CD4-positive, alpha-beta T cell treated with Interleukin-1 beta for 1 hour (primary cell): ENCODE measurements at regions not wholly inside any gene's neighbourhood (a gene's known extent, or its start where the extent isn't known, plus 50 kb on each side); places are given as distances from the start of the nearest gene placed in this dataset.
A peak's percentile ranks its signal among the peaks of the same experiment; 100 is the strongest.

ENCODE experiments used
- DNase-seq, 2 donors: peaks; one replicate each; pipeline ENCODE4 v3.0.0-alpha.2; 2020 to 2022

DNA sequence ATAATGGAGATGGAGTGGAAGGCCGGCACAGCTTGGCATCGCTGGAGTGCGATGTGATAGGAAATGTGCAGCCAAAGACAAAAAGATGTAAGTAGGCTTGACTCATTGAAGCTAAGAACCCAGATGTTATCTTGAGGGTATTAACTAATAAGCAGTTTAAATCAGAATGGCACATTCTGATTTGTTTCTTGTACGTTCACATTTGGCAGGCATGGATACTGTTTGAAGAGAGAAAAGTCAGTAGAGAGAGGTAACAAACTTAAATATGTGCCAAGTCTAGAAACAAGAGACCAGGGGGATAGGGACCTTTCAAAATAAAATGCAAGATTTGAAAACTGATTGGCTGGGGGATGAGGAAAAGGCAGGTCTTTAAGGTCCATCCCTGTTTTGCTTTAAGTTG lies 51.0 kb downstream of the PPIAL4F start:
- DNase-seq, result peak in 1 of 2 donors; percentile 0
